Nephron progenitor cell (in vitro differentiated cells): ENCODE measurements at regions not wholly inside any gene's neighbourhood (a gene's known extent, or its start where the extent isn't known, plus 50 kb on each side); places are given as distances from the start of the nearest gene placed in this dataset.

Experiments
- DNase-seq: peaks from one replicate; pipeline ENCODE4 v3.0.0; 2021
- H3K27ac Mint-ChIP-seq: 2 replicates; pipeline ENCODE4 v1.8.0; 2021; ENCODE audit warnings: mild to moderate bottlenecking, moderate library complexity, mixed read lengths
- H3K27me3 Mint-ChIP-seq: 2 replicates; pipeline ENCODE4 v1.8.0; 2021; ENCODE audit warnings: mild to moderate bottlenecking, low read depth, mixed read lengths; ENCODE audit not compliant: poor library complexity
- H3K36me3 Mint-ChIP-seq: 2 replicates; pipeline ENCODE4 v1.8.0; 2021; ENCODE audit warnings: low read depth, mixed read lengths
- H3K4me1 Mint-ChIP-seq: 2 replicates; pipeline ENCODE4 v1.8.0; 2021; ENCODE audit warnings: mixed read lengths
- H3K4me3 Mint-ChIP-seq: 2 replicates; pipeline ENCODE4 v1.8.0; 2021; ENCODE audit warnings: mild to moderate bottlenecking, moderate library complexity, mixed read lengths
- H3K9me3 Mint-ChIP-seq: 2 replicates; pipeline ENCODE4 v1.8.0; 2021; ENCODE audit warnings: mild to moderate bottlenecking, moderate library complexity, mixed read lengths
- CTCF ChIP-seq: fragments of 200-600 bp; sonication (generic); IDR thresholded peaks from 2 replicates; pipeline ENCODE4 v1.5.0; 2021; ENCODE audit warnings: antibody characterized with exemption

GRCh38 chr4:4606321-4606720 lies 64.5 kb upstream of the STX18 start:
- Mint-ChIP-seq H3K27ac (no peak overlapping the region), H3K4me3 (no peak overlapping the region), H3K27me3 (peaks cover 7% of the 10 kb centered on the region), H3K36me3 (peaks cover 32% of the 10 kb centered on the region), H3K9me3 (peaks cover 11% of the 10 kb centered on the region), H3K4me1 (peaks cover 64% of the 10 kb centered on the region)
- TF ChIP-seq CTCF, result no peak
- DNase-seq, result no peak

GRCh38 chr4:4605849-4606248 lies 64.0 kb upstream of the STX18 start:
- peaks cover 64% of the 10 kb centered on the region for H3K4me1 Mint-ChIP-seq
- peaks cover 11% of the 10 kb centered on the region for H3K9me3 Mint-ChIP-seq
- peaks cover 7% of the 10 kb centered on the region for H3K27me3 Mint-ChIP-seq
- TF ChIP-seq CTCF, result no peak
- H3K27ac Mint-ChIP-seq, result no peak overlapping the region
- no peak overlapping the region for H3K4me3 Mint-ChIP-seq
- peaks cover 32% of the 10 kb centered on the region for H3K36me3 Mint-ChIP-seq
- no peak for DNase-seq

GRCh38 chr4:4603592-4603991 lies 61.7 kb upstream of the STX18 start:
- peaks cover 3% of the 10 kb centered on the region for H3K27me3 Mint-ChIP-seq
- TF ChIP-seq CTCF, result no peak

GRCh38 chr4:4603067-4603466 lies 61.2 kb upstream of the STX18 start:
- H3K36me3 Mint-ChIP-seq, result peaks cover 30% of the 10 kb centered on the region
- peaks cover 60% of the 10 kb centered on the region for H3K4me1 Mint-ChIP-seq
- no peak overlapping the region for H3K4me3 Mint-ChIP-seq
- no peak for DNase-seq
- peak overlapping the region; percentile 60 for H3K27ac Mint-ChIP-seq
- H3K9me3 Mint-ChIP-seq, result peaks cover 11% of the 10 kb centered on the region
- TF ChIP-seq CTCF, result no peak
- peaks cover 3% of the 10 kb centered on the region for H3K27me3 Mint-ChIP-seq

More at GRCh38 chr4:4603592-4603991, 61.7 kb upstream of the STX18 start:
- peaks cover 30% of the 10 kb centered on the region for H3K36me3 Mint-ChIP-seq
- H3K4me1 Mint-ChIP-seq, result peaks cover 58% of the 10 kb centered on the region
- peaks cover 11% of the 10 kb centered on the region for H3K9me3 Mint-ChIP-seq
- peak overlapping the region; percentile 60 for H3K27ac Mint-ChIP-seq
- H3K4me3 Mint-ChIP-seq, result no peak overlapping the region
- DNase-seq, result no peak

- Mint-ChIP-seq H3K27ac (peak overlapping the region; percentile 60), H3K36me3 (peaks cover 30% of the 10 kb centered on the region), H3K9me3 (peaks cover 11% of the 10 kb centered on the region), H3K4me1 (peaks cover 54% of the 10 kb centered on the region), H3K27me3 (peaks cover 3% of the 10 kb centered on the region), H3K4me3 (no peak overlapping the region)
- DNase-seq, result no peak
- no peak for TF ChIP-seq CTCF
Measured at GRCh38 chr4:4602468-4602867, 60.6 kb upstream of the STX18 start.

- Mint-ChIP-seq H3K36me3 (peaks cover 30% of the 10 kb centered on the region), H3K27me3 (peaks cover 3% of the 10 kb centered on the region), H3K9me3 (peaks cover 11% of the 10 kb centered on the region), H3K27ac (peak overlapping the region; percentile 26), H3K4me3 (no peak overlapping the region), H3K4me1 (peaks cover 51% of the 10 kb centered on the region)
- no peak for TF ChIP-seq CTCF
- DNase-seq, result no peak
Measured at GRCh38 chr4:4601803-4602369, 60.0 kb upstream of the STX18 start.
